ENCODE measurements at regions not wholly inside any gene's neighbourhood (a gene's known extent, or its start where the extent isn't known, plus 50 kb on each side); places are given as distances from the start of the nearest gene placed in this dataset.

DNA sequence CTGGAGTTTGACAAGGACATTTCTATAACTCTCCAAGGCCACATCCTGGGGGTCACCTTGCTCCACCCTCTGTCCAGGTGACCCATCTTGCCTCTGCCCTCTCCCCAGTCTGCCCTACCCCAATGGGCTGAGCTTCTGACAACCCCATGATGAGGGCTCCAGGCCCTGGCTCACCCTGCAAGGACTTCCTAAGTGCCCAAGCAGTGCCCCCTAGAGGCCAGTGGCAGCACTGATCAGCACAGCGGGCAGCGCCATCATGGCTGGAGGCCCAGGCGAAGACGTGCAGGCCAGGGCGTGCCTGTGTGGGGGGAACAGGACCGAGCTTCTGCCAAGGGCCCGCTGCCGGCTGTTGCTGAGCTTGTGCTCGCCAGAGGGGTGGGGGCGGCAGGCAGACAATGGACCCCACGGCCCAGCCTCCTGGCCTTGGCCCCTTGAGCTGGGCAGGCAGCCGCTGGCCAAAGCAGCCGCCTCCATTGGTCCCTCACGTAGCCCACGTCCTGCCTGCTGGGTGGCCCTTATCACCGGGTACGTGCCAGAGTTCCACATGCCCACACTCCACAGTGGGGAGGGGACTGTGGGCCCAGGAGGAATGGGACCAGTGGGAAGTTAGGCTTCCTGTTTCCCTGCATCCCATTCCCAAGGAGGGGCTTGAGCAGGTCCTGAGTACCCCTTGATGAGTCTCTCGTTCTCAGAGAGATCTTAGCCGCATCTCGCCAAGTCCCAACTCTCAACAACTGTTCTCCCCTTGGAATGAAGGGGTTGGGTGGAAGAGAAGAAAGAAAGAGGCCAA, 64.3 kb downstream of the MRPL14 start:
- no peak for DNase-seq (ENCODE audit: low read depth in 3 of 3, low spot score in 1 of 3)

DNA sequence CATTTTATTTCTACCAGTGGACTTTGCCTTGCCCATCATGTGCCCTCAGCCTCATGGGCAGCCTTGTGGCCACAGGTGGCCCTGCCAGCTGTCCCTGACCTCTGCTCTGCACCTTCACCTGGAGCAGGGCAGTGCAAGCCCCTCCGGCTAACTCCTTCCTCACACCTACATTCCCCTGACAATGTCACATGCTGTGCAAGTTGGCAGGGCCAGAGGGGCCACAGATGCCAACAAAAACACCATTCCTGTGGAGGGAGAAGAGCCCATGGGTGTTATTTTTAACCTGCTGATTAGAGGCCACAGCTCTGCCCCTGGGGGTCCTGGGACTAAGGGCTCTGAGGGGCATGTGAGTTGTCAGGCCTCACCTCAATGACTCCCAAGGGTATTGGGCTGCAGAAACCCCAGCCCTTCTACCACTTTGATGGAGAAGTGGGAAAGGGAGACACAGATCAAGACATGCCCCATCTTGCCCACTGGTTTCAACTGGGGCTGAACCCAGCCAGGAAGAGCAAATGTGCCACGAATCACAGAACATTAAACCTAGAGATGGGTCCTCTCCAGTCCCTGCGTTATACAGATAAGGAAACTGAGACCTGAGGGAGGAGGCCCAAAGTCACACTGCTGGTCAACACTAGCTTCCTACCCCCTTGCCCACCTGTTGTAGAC, 65.0 kb downstream of the MRPL14 start:
- DNase-seq (ENCODE audit: low read depth in 3 of 3, low spot score in 1 of 3): no peak

DNA sequence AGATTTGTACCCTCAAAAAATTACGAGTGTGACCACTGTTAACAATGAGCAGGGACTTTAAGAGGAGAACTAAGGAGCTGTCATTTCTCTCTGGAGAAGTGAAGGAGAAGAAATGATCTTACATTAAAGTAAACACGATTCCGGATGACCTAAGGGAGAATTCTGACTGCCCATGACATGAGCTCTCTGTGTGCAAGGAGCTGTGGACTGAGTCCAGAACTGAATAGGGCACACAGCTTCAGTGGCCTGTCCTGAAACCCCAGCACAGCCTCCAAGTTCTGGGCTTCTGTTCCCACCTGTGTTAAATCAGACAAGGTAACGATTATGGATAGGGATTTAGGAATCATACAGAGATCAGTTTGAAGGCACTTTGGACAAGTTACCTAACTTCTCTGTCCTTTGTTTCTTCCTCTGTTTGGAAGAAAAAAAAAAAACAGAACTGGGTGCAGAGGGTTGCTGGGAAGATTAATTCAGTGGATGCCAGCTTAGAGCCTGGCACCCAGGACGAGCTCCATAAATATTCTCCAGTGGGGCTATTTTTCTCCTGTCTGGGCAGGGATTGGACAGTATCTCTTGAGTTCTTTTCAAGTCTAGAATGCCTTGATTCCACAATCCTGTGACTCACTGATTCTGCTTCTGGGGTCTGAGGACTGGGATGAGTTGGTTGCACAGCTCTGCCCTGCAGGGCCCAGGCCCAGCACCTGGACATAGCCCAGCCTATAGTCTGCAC, 65.7 kb downstream of the MRPL14 start:
- DNase-seq (ENCODE audit: low read depth in 3 of 3, low spot score in 1 of 3): no peak

DNA sequence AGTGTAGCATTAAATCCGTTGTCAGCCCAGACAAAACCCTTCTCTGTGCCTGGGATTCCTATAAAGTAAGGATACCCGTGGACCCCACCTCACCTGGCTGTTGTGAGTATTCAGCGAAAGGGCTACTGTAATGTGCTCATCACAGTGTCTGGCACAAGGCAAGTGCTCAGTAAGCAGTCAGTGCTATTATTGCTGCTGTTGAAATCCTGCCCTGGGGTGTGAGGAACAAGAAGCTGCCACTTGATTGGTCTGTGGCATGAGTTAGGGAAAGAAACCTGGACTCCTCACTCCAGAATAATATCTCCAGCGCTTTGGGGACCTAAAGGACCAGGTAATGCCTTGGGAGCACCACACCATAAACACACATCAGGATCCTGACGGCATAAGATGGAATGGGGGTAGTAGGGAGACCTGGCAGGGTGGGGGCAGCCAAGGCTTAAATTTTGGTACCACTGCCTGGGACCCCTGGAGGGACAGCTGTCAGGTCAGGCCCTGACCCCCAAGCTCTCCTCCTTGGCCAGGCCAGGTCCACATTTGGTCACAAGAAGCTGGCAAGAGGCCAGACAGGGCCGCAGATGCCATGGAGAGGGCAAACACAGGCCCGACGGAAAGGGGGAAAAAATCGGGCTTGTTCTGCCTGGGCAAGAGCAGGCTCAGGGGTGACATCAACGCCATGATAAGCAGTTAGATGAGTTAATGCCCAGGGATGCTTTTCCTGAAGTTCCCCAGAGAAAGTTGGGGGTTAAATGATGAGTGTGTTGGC, 66.5 kb downstream of the MRPL14 start:
- no peak for DNase-seq (ENCODE audit: low read depth in 3 of 3, low spot score in 1 of 3)

DNA sequence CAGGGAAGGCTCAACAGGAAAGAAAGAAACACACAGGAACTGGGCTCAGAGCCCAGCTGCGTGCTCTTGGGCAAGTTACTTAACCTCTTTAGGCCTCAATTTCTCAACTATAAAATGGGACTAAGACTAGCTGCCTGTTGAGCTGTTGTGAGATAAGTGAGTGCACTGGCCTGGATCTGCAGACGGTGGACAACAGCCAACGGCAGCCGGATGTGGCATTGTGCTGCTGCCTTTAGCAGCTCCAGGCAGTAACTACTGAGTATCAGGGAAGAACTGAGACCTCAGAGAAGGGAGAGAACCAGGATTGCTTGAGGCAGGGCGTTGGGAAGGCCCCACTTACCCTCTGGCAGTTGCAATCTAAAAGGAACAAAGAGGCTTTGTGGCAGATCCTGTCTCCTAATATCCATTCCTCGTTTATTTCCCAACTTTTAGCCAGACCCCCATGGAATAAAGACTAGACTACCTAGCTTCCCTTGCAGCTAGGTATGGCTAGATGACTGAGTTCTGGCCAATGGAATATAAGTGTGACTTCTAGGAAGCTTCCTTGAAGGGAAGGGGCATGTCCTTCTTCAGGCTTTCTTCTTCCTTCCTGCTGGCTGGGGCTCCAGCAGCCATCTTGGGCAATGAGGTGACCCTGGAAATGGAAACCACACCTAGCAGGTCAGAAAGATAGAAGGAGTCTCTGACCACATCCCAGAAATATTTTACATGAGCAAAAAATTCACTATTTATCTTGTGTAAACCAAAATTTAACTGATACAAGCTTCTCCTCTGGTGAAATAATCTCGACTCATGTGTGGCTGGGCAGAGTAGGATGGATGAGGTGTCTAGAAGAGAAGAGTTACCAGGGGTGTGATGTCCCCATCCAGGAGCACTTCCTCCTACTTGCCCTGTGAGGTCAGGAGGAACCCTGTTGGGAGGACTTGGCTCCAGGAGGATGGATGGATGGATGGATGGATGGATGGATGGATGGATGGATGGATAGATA, 67.6 kb downstream of the MRPL14 start:
- no peak for DNase-seq (ENCODE audit: low read depth in 3 of 3, low spot score in 1 of 3)

DNA sequence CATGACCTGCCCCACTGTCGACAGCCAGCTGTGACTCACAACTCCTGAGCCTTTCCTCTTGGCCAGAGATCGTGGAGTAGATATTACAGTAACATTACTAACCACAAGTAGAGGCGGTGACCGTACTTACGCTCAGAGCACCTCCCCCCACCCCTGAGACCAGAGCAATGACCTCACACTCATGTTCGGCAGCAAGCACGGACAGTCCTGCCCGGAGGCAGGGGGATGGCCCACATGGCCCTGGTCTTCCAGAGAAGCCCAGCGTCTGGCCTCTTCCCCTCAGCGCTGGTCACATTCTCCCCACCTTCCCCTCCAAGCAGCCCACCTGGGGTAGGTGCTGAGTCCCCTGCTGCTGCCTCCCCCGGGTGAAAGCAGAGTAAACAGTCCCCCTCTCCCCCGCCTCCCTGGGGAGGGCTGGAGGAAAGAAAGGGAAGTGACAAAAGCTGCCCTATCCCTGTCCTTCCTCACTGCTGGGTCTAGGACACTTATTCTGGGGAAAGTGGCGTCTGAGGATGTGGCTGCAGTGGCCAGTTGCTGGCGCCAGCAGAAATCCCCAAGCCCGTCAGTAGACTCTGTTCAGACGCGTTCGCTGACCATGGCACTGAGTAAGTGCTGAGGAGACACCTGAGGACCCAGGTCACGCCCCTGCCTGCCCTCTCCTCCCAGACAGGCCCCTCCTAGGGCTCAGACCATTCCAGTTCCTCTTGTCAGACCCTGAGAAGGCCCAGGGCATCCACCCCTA, 68.5 kb downstream of the MRPL14 start:
- DNase-seq (ENCODE audit: low read depth in 3 of 3, low spot score in 1 of 3): no peak

DNA sequence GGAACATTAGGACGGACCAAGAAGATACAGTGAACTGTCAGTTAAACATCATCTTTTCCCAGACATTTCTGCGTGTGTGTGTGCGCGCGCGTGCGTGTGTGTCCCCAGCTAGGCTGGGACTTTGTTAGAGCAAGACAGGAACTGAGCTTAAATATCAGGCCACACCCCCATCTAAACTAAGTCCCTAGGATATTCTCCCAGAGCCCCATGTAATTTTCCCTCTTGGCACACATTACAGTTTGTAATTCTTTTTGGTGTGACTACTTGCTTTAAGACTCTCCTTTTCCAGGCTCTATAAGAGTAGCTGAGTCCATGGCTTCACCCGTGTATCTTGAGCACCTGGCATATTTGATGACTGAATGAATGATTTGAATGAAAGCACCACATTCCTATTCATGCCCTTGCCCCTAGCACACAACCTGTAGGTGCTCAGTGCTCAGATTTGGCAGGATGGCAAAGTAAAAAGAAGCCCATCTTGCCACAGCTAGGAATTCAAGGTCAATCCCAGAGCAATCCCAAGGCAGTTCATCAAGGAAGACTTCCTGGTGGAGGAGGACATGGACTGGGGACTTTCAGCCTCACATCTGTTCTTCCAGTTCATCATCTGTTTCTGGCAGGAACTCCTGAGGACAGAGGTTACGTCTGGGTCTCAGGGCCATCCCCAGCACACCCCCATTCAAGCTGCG, 69.2 kb downstream of the MRPL14 start:
- no peak for DNase-seq (ENCODE audit: low read depth in 3 of 3, low spot score in 1 of 3)

DNA sequence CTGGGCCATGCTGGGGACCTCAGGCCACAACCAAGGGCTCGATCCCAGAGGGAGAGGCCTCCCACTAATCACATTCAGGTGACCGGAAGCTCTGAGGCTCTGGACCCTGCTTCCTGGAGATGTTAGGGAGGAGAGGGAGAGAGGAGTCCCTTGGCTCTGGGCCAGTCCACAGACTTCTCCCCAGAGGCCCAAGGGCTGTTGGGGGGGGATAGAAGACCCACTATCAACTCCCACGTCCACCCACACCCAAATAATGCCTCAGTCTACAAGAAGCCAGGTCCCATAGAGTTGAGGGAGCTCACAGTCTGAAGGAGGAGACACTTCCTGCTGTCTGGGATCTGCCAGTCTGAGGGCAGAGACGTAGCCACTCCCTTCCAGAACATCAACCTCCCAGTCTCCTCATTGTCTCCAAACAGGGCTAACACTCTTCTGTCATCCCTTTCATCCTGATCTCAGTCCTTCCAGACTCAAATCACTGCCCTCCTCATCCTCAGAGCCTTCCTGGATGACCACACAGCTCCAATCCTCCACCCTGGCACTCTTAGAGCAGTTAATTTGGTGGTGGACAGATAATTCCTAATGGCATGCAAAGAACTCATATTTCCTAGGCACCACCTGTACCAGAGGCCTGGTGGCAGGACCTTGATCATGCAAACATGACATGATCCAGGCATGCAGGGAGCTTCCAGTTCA, 69.9 kb downstream of the MRPL14 start:
- no peak for DNase-seq (ENCODE audit: low read depth in 3 of 3, low spot score in 1 of 3)

DNA sequence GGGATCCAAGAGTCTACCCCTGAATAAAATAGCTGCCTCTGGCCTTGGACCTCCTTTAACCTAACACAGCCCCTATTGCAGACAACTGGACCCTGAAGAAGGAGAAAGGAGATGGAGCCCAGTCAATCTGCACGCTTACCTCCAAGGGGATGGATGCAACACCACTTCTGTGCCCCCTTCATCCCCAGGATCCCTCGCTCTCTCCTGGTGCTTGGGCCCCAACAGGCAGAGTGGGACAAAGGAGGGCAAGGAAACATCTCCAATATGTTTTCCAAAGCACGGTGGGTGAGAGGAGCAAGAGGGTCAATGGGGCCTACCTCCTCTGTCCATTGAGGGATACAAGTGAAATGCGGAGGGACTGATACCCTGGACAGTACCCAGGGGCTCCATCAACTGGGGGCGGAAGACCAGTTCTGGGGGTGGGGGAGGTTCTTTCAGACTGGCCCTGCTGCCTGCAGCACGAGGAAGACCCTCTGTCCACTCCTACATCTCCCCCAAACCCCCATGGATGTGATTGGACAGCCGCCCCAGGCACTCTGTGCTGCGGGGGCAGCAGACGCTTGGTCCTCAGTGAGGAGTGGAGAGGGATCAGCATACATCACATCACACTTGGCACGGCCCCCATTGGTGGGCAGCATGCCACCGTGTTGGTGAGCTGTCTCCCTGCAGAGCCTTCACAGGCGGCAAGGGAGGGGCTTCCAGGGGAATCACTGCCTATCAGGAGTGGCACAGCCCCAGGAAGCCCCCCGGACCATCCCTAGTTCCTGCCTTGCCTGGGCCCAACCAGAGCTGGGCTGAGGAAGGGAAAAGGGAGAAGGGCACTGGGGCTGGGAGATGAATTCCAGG, 70.6 kb downstream of the MRPL14 start:
- no peak for DNase-seq (ENCODE audit: low read depth in 3 of 3, low spot score in 1 of 3)

DNA sequence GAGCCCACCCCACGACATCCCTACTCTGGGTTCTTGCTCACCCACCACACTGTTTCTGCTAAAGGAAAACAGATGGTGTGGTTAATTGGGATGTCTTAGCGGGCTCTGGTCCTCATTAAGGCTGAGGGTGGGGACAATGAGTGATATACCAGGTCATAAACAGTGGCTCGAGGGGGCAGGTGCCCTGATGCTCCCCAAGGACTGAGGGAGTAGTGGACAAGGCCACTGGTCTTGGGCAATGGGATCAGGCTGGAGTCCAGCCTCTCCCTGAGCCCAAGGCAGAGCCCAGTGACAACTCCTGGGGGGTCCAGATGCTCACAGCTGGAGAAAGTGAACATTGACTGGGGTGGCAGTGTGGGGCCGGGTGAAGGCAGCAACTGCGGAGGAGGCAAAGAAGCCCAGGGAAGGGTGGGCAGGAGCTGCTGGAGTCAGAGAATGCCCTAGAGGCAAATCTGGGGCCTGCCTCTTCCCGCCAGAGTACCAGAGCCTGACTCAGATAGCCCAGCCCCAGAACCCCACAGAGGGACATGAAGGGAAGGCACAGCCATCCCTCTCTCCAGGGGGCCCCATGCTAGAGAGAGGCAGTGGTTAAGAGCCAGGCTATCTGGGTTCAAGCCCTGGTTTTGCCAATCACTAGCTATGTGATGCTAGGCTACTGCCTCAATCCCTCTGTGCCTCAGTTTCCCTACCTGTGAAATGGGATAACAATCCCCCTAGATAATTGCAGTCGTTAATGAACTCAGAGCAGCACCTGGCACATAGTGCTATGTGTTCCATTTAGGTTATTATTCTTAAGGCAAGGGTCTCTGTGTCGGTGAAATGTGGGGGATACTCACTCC, 72.3 kb downstream of the MRPL14 start:
- DNase-seq (ENCODE audit: low read depth in 3 of 3, low spot score in 1 of 3): no peak

DNA sequence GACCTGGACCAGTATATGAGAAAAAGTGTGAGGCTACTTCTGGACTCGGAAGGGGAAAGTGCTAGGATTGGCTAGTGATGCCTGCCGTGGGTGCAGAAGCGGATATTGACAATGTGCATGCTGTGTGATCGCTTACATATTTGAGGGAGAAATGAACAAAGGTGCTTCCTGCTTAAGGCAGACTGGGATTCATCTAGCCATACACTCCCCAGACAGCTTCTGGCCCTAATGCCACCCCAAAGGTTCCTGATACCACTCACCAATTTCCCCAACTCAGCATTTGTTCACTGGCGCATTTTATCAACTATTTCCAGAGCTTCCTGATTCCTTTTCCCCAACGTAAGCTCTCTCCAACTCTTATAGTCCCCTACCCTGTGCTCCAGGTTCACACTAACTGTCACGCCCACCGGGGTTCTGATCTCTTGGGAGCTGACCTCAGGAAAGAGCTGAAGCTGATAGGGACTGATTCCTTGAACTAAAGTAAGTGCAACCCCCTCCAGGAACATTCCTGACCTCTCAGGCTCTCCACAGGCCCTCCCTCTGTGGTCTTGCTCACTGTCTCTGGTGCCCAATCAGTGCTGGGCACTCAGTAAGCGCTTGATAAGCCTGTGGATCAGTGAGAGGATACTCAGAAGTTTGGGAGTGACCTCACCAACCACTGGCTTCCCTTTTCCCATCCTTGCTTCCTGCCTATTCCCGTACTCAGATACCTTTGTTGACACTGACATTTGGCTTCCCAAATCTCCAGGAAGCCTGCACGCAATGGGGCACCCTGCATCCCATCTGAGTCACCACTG, 73.3 kb downstream of the MRPL14 start:
- DNase-seq (ENCODE audit: low read depth in 3 of 3, low spot score in 1 of 3): no peak

DNA sequence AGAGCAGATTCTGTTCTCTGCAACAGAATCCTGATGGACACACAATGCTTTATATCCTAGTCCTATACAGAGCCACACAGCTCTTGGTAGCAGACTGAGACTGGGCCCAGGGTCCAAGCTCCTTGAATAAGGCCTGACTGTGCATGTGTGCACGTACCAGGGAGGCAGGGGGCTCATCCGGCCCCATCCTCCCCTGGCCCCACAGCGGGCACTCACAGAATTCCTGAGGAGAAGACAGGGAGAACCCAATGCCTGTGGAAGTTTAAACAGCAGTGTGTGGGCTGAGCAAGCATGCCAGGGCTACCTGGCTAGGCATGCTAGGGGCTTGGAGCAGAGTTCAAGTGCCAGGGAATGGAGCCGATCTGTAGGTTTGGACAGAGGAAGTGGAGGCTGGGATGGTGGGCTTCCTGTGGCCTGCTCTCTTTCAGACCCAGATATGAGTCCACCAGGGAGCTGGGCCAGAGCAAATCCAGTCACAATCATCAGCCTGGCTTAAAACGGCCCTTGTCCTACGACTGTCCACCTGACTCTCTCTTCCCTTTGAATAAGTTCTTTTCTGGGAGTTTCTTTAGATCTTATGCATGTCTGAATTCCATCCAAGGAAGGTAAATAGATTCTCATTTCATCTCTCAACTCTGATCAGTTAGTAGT, 74.0 kb downstream of the MRPL14 start:
- no peak for DNase-seq (ENCODE audit: low read depth in 3 of 3, low spot score in 1 of 3)

DNA sequence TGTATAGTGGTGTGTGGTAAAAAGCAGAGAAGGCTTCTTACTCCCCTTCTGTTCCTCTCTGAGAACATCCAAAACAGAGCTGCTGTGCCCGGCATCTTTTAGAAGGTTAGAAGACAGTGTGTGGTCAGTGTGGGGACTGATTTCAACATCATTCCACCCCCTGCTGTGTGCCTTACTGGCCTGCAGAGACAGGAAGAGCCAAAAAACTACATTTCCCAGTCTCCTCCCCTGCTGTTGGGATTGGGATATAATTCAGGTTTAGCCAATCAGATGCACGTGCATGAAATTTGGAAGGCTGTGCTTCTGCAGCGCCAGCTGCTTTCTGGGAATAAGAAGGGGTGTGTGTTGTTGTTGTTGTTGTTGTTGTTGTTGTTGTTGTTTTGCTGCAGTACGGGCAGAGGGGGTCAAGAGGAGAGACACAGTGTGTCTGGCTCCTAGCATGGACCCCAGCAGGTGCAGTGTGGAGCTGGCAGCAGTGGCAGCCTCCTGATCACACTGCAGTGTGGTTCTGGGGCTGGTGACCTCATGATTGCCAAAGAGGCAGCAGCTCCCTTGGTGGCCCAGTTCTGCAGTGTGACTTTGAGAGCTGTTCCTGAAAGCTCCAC, 74.7 kb downstream of the MRPL14 start:
- no peak for DNase-seq (ENCODE audit: low read depth in 3 of 3, low spot score in 1 of 3)

DNA sequence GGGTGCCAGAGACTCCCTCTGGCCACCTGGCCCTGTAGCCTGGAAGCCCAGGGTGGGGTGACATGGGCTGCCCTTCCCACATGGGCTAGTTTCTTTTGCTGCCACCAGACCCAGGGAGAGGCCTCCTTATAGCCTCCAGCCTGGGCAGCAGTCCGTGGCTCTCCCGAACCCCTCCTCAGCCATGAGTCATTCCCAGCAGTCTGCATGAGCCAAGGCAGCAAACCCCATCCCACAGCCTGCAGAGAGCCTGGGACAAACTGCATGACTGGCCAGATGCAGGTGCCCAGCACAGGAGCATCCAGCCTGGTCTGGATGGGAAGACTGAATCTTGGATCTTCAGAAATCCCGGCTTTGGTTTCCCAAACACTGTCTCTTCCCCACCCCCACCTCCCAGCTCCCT, 75.7 kb downstream of the MRPL14 start:
- no peak for DNase-seq (ENCODE audit: low read depth in 3 of 3, low spot score in 1 of 3)

Measured in stimulated activated CD4-positive, alpha-beta T cell treated with anti-CD3 and anti-CD28 coated beads, TNF-alpha, amount 100 ng/mL, for 1 hour (primary cell).